SK-N-SH treated with all-trans-retinoic acid at 6 μM for 48 hours (cell line): ENCODE measurements at regions not wholly inside any gene's neighbourhood (a gene's known extent, or its start where the extent isn't known, plus 50 kb on each side); places are given as distances from the start of the nearest gene placed in this dataset.

Source experiments
- ATAC-seq: fragments of 200-7000 bp; cut with Tn5 transposase; 3 replicates; pipeline ENCODE4 v1.9.1; 2020; ENCODE audit warnings: mild to moderate bottlenecking, moderate library complexity
- ARNTL ChIP-seq: fragments of 450-650 bp; formaldehyde crosslinking; IDR thresholded peaks from 2 replicates; pipeline ENCODE4 v1.5.0; 2020; ENCODE audit warnings: low read depth, mild to moderate bottlenecking, moderate library complexity, borderline replicate concordance
- BACH2 ChIP-seq: fragments of 250-450 bp; sonication (Bioruptor Pico); IDR thresholded peaks from 2 replicates; pipeline ENCODE4 v1.9.0; 2021; ENCODE audit warnings: mild to moderate bottlenecking, borderline replicate concordance
- CREB5 ChIP-seq: fragments of 250-450 bp; sonication (Bioruptor Pico); IDR thresholded peaks from 2 replicates; pipeline ENCODE4 v1.5.1; 2020; ENCODE audit warnings: low read depth, mild to moderate bottlenecking, moderate library complexity
- CSDC2 ChIP-seq: fragments of 250-450 bp; sonication (Bioruptor Pico); IDR thresholded peaks from 2 replicates; pipeline ENCODE4 v1.5.0; 2020; ENCODE audit warnings: mild to moderate bottlenecking, moderate library complexity
- CSRNP3 ChIP-seq: fragments of 250-450 bp; sonication (Bioruptor Pico); IDR thresholded peaks from 2 replicates; pipeline ENCODE4 v1.5.1; 2021; ENCODE audit warnings: mild to moderate bottlenecking, moderate library complexity
- ESRRG ChIP-seq: fragments of 250-450 bp; sonication (Bioruptor Pico); IDR thresholded peaks from 2 replicates; pipeline ENCODE4 v1.6.1; 2021; ENCODE audit warnings: mild to moderate bottlenecking
- ISL1 ChIP-seq: fragments of 250-450 bp; sonication (Bioruptor Pico); IDR thresholded peaks from 2 replicates; pipeline ENCODE4 v2.1.2; 2022; ENCODE audit warnings: mild to moderate bottlenecking, moderate library complexity
- OSR1 ChIP-seq: fragments of 250-450 bp; sonication (Bioruptor Pico); IDR thresholded peaks from 2 replicates; pipeline ENCODE4 v1.8.0; 2022; ENCODE audit warnings: moderate library complexity, mild to moderate bottlenecking, inconsistent platforms
- PATZ1 ChIP-seq: fragments of 250-450 bp; sonication (Bioruptor Pico); IDR thresholded peaks from 2 replicates; pipeline ENCODE4 v1.8.0; 2020; ENCODE audit warnings: mild to moderate bottlenecking, moderate library complexity, borderline replicate concordance
- POU6F1 ChIP-seq: fragments of 250-450 bp; sonication (Bioruptor Pico); IDR thresholded peaks from 2 replicates; pipeline ENCODE4 v1.8.0; 2021; ENCODE audit warnings: low read depth, mild to moderate bottlenecking, moderate library complexity, borderline replicate concordance
- PPARA ChIP-seq: fragments of 250-450 bp; sonication (Bioruptor Pico); IDR thresholded peaks from 2 replicates; pipeline ENCODE4 v1.5.0; 2020; ENCODE audit warnings: mild to moderate bottlenecking, borderline replicate concordance
- RARB ChIP-seq: fragments of 250-450 bp; sonication (Bioruptor Pico); IDR thresholded peaks from 2 replicates; pipeline ENCODE4 v1.8.0; 2021; ENCODE audit warnings: mild to moderate bottlenecking, moderate library complexity
- SNAI2 ChIP-seq: fragments of 250-450 bp; sonication (Bioruptor Pico); IDR thresholded peaks from 2 replicates; pipeline ENCODE4 v1.5.0; 2020; ENCODE audit warnings: mild to moderate bottlenecking, moderate library complexity
- TCF4 ChIP-seq: fragments of 250-450 bp; sonication (Bioruptor Pico); IDR thresholded peaks from 2 replicates; pipeline ENCODE4 v1.8.0; 2021; ENCODE audit warnings: mild to moderate bottlenecking, moderate library complexity, borderline replicate concordance
- TSHZ2 ChIP-seq: fragments of 250-450 bp; sonication (Bioruptor Pico); IDR thresholded peaks from 2 replicates; pipeline ENCODE4 v1.5.0; 2020; ENCODE audit warnings: mild to moderate bottlenecking, moderate library complexity
- ZFP30 ChIP-seq: fragments of 450-650 bp; formaldehyde crosslinking; IDR thresholded peaks from 2 replicates; pipeline ENCODE4 v1.5.0; 2022; ENCODE audit warnings: mild to moderate bottlenecking, moderate library complexity
- ZNF565 ChIP-seq: fragments of 450-650 bp; formaldehyde crosslinking; conservative IDR thresholded peaks from 2 replicates; pipeline ENCODE4 v1.5.0; 2020; ENCODE audit warnings: low read depth, mild to moderate bottlenecking, moderate library complexity
- ZNF70 ChIP-seq: fragments of 450-650 bp; formaldehyde crosslinking; IDR thresholded peaks from 2 replicates; pipeline ENCODE4 v1.5.0; 2020; ENCODE audit warnings: mild to moderate bottlenecking, moderate library complexity

GRCh38 chr2:120404941-120405758, 59.2 kb downstream of the INHBB start:
- no peak for ATAC-seq
- TF ChIP-seq ARNTL (CRISPR knock-in tag) (no peak), ZFP30 (CRISPR knock-in tag) (no peak), CSDC2 (CRISPR knock-in tag) (no peak), ISL1 (CRISPR knock-in tag) (no peak), RARB (CRISPR knock-in tag) (no peak), POU6F1 (CRISPR knock-in tag) (no peak), CSRNP3 (CRISPR knock-in tag) (no peak)

- TF ChIP-seq CSRNP3 (CRISPR knock-in tag), result no peak
- TF ChIP-seq BACH2 (CRISPR knock-in tag), result no peak
- TF ChIP-seq POU6F1 (CRISPR knock-in tag), result no peak
- no peak for TF ChIP-seq ZFP30 (CRISPR knock-in tag)
- no peak for ATAC-seq
Measured at GRCh38 chr2:120405759-120406099, 59.8 kb downstream of the INHBB start.

- no peak for ATAC-seq
Measured at GRCh38 chr2:120406566-120406965, 60.6 kb downstream of the INHBB start.

GRCh38 chr2:120410487-120410886, 64.6 kb downstream of the INHBB start:
- no peak for ATAC-seq
- TF ChIP-seq PATZ1 (CRISPR knock-in tag) (no peak), SNAI2 (no peak), TSHZ2 (no peak), ZNF70 (no peak), ARNTL (CRISPR knock-in tag) (no peak), OSR1 (no peak), CREB5 (no peak), ZNF565 (CRISPR knock-in tag) (no peak)

More at GRCh38 chr2:120406566-120406965, 60.6 kb downstream of the INHBB start:
- TF ChIP-seq BACH2 (CRISPR knock-in tag), result no peak
- TF ChIP-seq OSR1, result no peak
- no peak for TF ChIP-seq PATZ1 (CRISPR knock-in tag)
- TF ChIP-seq PPARA (CRISPR knock-in tag), result no peak
- TF ChIP-seq ZNF70, result no peak
- no peak for TF ChIP-seq CSDC2 (CRISPR knock-in tag)
- no peak for TF ChIP-seq ARNTL (CRISPR knock-in tag)
- TF ChIP-seq TCF4 (CRISPR knock-in tag), result no peak
- TF ChIP-seq ESRRG, result no peak
